Neuron (in vitro differentiated cells): ENCODE measurements at regions not wholly inside any gene's neighbourhood (a gene's known extent, or its start where the extent isn't known, plus 50 kb on each side); places are given as distances from the start of the nearest gene placed in this dataset.

Experiments
- H2AFZ ChIP-seq: one replicate; pipeline ENCODE4 v1.6.1; 2013; ENCODE audit warnings: low read depth, mild to moderate bottlenecking, inconsistent platforms, low read length, moderate library complexity
- H3K27me3 ChIP-seq: one replicate; pipeline ENCODE4 v1.6.1; 2013; ENCODE audit warnings: low read length; ENCODE audit not compliant: insufficient read depth
- H3K36me3 ChIP-seq: one replicate; pipeline ENCODE4 v1.6.1; 2013; ENCODE audit warnings: low read length; ENCODE audit not compliant: insufficient read depth
- H3K4me1 ChIP-seq: one replicate; pipeline ENCODE4 v1.6.1; 2013; ENCODE audit warnings: low read length; ENCODE audit not compliant: insufficient read depth
- H3K4me3 ChIP-seq: 2 replicates; pipeline ENCODE4 v1.5.1; 2013; ENCODE audit warnings: mild to moderate bottlenecking, low read length, moderate library complexity
- H3K9me3 ChIP-seq: one replicate; pipeline ENCODE4 v1.6.1; 2013; ENCODE audit warnings: low read length

DNA sequence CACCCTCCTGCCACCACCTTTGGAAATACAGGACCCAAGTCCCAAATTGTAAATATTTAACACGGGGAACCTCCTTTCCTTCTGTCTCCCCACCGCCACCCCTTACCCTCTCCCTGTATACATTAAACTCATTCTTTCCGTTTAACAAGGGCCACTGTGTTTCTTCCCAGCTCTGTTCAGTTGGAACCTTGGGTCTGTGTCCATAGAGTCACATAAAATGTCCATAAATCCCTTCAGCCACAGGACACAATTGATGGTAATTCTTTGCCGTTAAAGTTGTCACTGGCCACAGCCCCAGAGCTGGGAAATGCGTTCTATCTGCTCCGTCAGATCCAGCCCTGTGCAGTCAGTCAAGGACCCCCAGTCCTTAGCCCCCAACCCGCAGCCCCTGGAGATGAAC, 49.9 kb upstream of the FZD7 start:
- no peak overlapping the region for H3K4me3 ChIP-seq
- H3K4me1 ChIP-seq, result peaks cover 23% of the 10 kb centered on the region
- no peak overlapping the region for H2AFZ ChIP-seq
- H3K36me3 ChIP-seq, result no peaks in the 10 kb centered on the region
- H3K9me3 ChIP-seq, result no peaks in the 10 kb centered on the region
- no peaks in the 10 kb centered on the region for H3K27me3 ChIP-seq
